SU-DHL-6 (cell line): ENCODE measurements at regions not wholly inside any gene's neighbourhood (a gene's known extent, or its start where the extent isn't known, plus 50 kb on each side); places are given as distances from the start of the nearest gene placed in this dataset.

Experiments
- H2AFZ ChIP-seq: fragments of 200-600 bp; sonication (generic); 2 replicates; pipeline ENCODE4 v1.6.1; 2014; ENCODE audit warnings: low read depth, mild to moderate bottlenecking, moderate library complexity, mixed read lengths, antibody characterized with exemption, low read length; ENCODE audit not compliant: severe bottlenecking
- H3F3A ChIP-seq: fragments of 200-600 bp; shearing (Covaris generic); 2 replicates; pipeline ENCODE4 v1.6.0; 2016; ENCODE audit warnings: antibody characterized with exemption, mild to moderate bottlenecking; ENCODE audit not compliant: insufficient read depth
- H3K27ac ChIP-seq: fragments of 200-600 bp; sonication (generic); 2 replicates; pipeline ENCODE4 v1.5.1; 2016; ENCODE audit warnings: low read depth, mild to moderate bottlenecking, low read length, moderate library complexity, mixed read lengths
- H3K27me3 ChIP-seq: fragments of 200-600 bp; sonication (generic), shearing (Covaris generic); 2 replicates; pipeline ENCODE4 v1.6.0; 2014; ENCODE audit warnings: mild to moderate bottlenecking, low read length
- H3K36me3 ChIP-seq: fragments of 200-600 bp; sonication (generic); 2 replicates; pipeline ENCODE4 v1.6.1; 2014; ENCODE audit warnings: mild to moderate bottlenecking, low read length, mixed read lengths
- H3K4me2 ChIP-seq: fragments of 300-600, 200-600 bp; shearing (Covaris generic), sonication (generic); 2 replicates; pipeline ENCODE4 v1.6.0; 2014; ENCODE audit warnings: low read length, low read depth, mild to moderate bottlenecking; ENCODE audit not compliant: poor library complexity, severe bottlenecking
- H3K4me3 ChIP-seq: fragments of 200-600 bp; sonication (generic); 2 replicates; pipeline ENCODE4 v1.5.1; 2014; ENCODE audit warnings: antibody characterized with exemption, low read length, mild to moderate bottlenecking, mixed read lengths; ENCODE audit not compliant: insufficient read depth, poor library complexity, severe bottlenecking
- H3K79me2 ChIP-seq: fragments of 200-600 bp; sonication (generic); 2 replicates; pipeline ENCODE4 v1.6.1; 2014; ENCODE audit warnings: mild to moderate bottlenecking, low read length, moderate library complexity; ENCODE audit not compliant: insufficient read depth
- H3K9ac ChIP-seq: fragments of 200-600 bp; sonication (generic); 2 replicates; pipeline ENCODE4 v1.7.0; 2014; ENCODE audit warnings: mild to moderate bottlenecking, low read length
- H3K9me2 ChIP-seq: fragments of 200-600 bp; sonication (generic); replicated peaks from 2 replicates; pipeline ENCODE4 v1.6.1; 2014; ENCODE audit warnings: low read length; ENCODE audit not compliant: insufficient read depth
- H3K9me3 ChIP-seq: fragments of 200-600 bp; sonication (generic); 2 replicates; pipeline ENCODE4 v1.6.1; 2014; ENCODE audit warnings: low read length, mixed read lengths; ENCODE audit not compliant: insufficient read depth
- H4K20me1 ChIP-seq: fragments of 200-600 bp; sonication (generic); 2 replicates; pipeline ENCODE4 v1.6.1; 2014; ENCODE audit warnings: low read depth, mild to moderate bottlenecking, antibody characterized with exemption, low read length, moderate library complexity, mixed read lengths
- EZH2phosphoT487 ChIP-seq: fragments of 200-600 bp; sonication (generic), shearing (Covaris generic); conservative IDR thresholded peaks from 2 replicates; pipeline ENCODE4 v1.6.1; 2018; ENCODE audit warnings: mild to moderate bottlenecking, antibody characterized with exemption, low read length, moderate library complexity, mixed read lengths
- TF ChIP-seq, protein P1 (sequence below): fragments of 200-600 bp; sonication (generic); IDR thresholded peaks from one replicate; pipeline ENCODE4 v1.5.1; 2017; ENCODE audit warnings: antibody characterized with exemption, mild to moderate bottlenecking, low read length, moderate library complexity; ENCODE audit not compliant: insufficient read depth, poor library complexity, severe bottlenecking

DNA sequence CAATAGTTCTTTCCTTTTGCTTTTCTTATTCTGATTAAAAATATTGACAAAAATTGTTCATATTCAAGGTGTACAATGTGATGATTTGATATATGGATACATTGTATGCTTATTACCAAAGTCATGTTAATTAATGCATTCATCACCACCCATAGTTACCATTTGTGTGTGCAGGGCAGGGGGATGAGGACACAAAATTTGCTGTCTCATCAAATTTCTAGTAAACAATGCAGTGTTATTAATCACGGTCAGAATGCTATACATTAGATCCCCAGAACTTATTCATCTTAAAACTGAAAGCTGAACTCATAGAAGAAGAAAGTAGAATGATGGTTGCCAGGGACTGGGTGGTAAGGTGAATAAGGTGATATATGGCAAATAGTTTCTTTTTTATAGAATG lies 303.7 kb upstream of the SLC24A2 start:
- H3F3A ChIP-seq: no peaks in the 10 kb centered on the region
- no peak overlapping the region for H3K27ac ChIP-seq
- H3K9ac ChIP-seq: no peak overlapping the region

GRCh38 chr9:20087481-20087880 lies 298.6 kb upstream of the SLC24A2 start:
- Histone ChIP-seq H3K27ac (no peak overlapping the region), H3K9me2 (no peaks in the 10 kb centered on the region), H3K4me3 (no peak overlapping the region), H3K9ac (no peak overlapping the region), H3F3A (no peaks in the 10 kb centered on the region), H3K9me3 (no peaks in the 10 kb centered on the region), H3K27me3 (no peaks in the 10 kb centered on the region), H2AFZ (no peak overlapping the region), H3K4me2 (no peak overlapping the region), H4K20me1 (no peaks in the 10 kb centered on the region), H3K79me2 (no peaks in the 10 kb centered on the region), H3K36me3 (no peaks in the 10 kb centered on the region)
- TF ChIP-seq EZH2phosphoT487: no peak
- TF ChIP-seq, protein P1, sequence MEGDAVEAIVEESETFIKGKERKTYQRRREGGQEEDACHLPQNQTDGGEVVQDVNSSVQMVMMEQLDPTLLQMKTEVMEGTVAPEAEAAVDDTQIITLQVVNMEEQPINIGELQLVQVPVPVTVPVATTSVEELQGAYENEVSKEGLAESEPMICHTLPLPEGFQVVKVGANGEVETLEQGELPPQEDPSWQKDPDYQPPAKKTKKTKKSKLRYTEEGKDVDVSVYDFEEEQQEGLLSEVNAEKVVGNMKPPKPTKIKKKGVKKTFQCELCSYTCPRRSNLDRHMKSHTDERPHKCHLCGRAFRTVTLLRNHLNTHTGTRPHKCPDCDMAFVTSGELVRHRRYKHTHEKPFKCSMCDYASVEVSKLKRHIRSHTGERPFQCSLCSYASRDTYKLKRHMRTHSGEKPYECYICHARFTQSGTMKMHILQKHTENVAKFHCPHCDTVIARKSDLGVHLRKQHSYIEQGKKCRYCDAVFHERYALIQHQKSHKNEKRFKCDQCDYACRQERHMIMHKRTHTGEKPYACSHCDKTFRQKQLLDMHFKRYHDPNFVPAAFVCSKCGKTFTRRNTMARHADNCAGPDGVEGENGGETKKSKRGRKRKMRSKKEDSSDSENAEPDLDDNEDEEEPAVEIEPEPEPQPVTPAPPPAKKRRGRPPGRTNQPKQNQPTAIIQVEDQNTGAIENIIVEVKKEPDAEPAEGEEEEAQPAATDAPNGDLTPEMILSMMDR: no peak

More for the DNA sequence above, 303.7 kb upstream of the SLC24A2 start:
- H3K9me2 ChIP-seq: no peaks in the 10 kb centered on the region
- no peaks in the 10 kb centered on the region for H3K79me2 ChIP-seq
- H4K20me1 ChIP-seq: no peaks in the 10 kb centered on the region
- H3K4me3 ChIP-seq: no peak overlapping the region
- no peak overlapping the region for H3K4me2 ChIP-seq
- no peaks in the 10 kb centered on the region for H3K9me3 ChIP-seq
- H3K27me3 ChIP-seq: no peaks in the 10 kb centered on the region
- TF ChIP-seq, protein P1: no peak
- no peak for TF ChIP-seq EZH2phosphoT487
- no peak overlapping the region for H2AFZ ChIP-seq
- no peaks in the 10 kb centered on the region for H3K36me3 ChIP-seq

GRCh38 chr9:20085842-20086241 lies 297.0 kb upstream of the SLC24A2 start:
- H3K79me2 ChIP-seq: no peaks in the 10 kb centered on the region
- no peaks in the 10 kb centered on the region for H4K20me1 ChIP-seq
- TF ChIP-seq, protein P1: no peak
- no peak for TF ChIP-seq EZH2phosphoT487

More at GRCh38 chr9:20085842-20086241, 297.0 kb upstream of the SLC24A2 start:
- Histone ChIP-seq H3K4me2 (no peak overlapping the region), H3K9ac (no peak overlapping the region), H3K27me3 (no peaks in the 10 kb centered on the region), H3K4me3 (no peak overlapping the region), H3K9me3 (no peaks in the 10 kb centered on the region), H2AFZ (no peak overlapping the region), H3K27ac (no peak overlapping the region), H3F3A (no peaks in the 10 kb centered on the region), H3K36me3 (no peaks in the 10 kb centered on the region), H3K9me2 (no peaks in the 10 kb centered on the region)
